Epithelial cell of proximal tubule (primary cell): ENCODE measurements at regions not wholly inside any gene's neighbourhood (a gene's known extent, or its start where the extent isn't known, plus 50 kb on each side); places are given as distances from the start of the nearest gene placed in this dataset.

Source experiments
- DNase-seq: peaks from one replicate; pipeline ENCODE4 v3.0.0-alpha.2; 2011; ENCODE audit warnings: low read depth
- H3K4me3 ChIP-seq: 2 replicates; pipeline ENCODE4 v1.5.1; 2011; ENCODE audit warnings: low read depth, mild to moderate bottlenecking, low read length
- TF ChIP-seq, protein P1 (sequence below): conservative IDR thresholded peaks from 2 replicates; pipeline ENCODE4 v1.5.1; 2012; ENCODE audit warnings: low read depth, mild to moderate bottlenecking, low read length

DNA sequence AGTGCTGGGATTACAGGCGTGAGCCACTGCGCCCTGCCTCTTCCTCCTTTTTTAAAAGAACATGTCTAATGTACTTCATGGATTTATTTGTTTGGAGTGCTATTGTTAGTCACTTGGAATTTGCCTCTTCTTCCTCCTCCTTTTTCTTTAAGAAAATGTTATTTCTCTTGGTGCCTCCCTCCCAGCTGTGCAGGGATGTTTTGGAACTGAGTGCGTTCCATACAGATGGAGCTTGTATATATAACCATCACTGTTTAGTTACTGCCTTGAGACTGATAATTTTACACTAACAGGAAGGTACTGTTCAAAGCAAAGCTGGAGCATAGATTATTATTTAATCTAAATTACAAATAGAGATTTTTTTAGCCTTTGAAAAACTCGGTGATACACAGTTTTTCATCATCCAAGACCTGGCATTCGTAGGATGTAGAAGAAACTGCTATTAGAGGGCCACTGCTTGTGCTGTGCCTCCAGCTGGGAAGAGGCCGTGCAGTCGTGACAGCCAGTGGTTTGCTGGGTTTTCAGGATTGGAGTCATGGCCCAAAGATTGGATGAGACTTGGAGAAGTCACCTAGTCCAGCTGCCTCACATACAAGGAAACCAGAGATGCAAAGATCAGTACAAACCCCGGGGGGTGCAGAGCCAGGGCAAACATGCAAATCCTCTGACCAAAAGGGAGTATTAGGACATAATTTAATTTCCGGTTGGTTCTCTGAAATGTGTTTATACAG, 123.1 kb downstream of the PLEKHG1 start:
- TF ChIP-seq, protein P1, sequence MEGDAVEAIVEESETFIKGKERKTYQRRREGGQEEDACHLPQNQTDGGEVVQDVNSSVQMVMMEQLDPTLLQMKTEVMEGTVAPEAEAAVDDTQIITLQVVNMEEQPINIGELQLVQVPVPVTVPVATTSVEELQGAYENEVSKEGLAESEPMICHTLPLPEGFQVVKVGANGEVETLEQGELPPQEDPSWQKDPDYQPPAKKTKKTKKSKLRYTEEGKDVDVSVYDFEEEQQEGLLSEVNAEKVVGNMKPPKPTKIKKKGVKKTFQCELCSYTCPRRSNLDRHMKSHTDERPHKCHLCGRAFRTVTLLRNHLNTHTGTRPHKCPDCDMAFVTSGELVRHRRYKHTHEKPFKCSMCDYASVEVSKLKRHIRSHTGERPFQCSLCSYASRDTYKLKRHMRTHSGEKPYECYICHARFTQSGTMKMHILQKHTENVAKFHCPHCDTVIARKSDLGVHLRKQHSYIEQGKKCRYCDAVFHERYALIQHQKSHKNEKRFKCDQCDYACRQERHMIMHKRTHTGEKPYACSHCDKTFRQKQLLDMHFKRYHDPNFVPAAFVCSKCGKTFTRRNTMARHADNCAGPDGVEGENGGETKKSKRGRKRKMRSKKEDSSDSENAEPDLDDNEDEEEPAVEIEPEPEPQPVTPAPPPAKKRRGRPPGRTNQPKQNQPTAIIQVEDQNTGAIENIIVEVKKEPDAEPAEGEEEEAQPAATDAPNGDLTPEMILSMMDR: no peak

GRCh38 chr6:150723345-150723658, 123.6 kb downstream of the PLEKHG1 start:
- no peak overlapping the region for H3K4me3 ChIP-seq
- TF ChIP-seq, protein P1: no peak
- no peak for DNase-seq

More for the DNA sequence above, 123.1 kb downstream of the PLEKHG1 start:
- no peak for DNase-seq
- no peak overlapping the region for H3K4me3 ChIP-seq

GRCh38 chr6:150723857-150724256, 124.2 kb downstream of the PLEKHG1 start:
- DNase-seq: no peak
- H3K4me3 ChIP-seq: no peak overlapping the region
- TF ChIP-seq, protein P1: no peak

DNA sequence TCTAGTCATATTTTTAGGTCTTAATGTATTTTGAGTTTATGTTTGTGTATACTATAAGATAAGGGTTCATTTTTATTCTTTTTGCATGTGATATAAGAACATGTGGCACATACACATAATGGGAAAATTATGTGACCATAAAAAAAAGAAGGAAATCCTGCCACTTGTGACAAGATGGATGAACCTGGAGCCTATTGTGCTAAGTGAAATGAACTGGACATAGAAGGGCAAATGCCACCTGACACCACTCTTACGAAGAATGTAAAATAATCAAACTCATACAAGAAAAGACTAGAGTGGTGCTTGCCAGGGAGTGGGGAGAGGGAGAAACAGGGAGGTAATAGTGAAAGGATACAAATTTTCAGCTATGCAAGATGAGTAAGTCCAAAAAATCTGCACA, 126.1 kb downstream of the PLEKHG1 start:
- no peak for DNase-seq
- TF ChIP-seq, protein P1: no peak
- no peak overlapping the region for H3K4me3 ChIP-seq

DNA sequence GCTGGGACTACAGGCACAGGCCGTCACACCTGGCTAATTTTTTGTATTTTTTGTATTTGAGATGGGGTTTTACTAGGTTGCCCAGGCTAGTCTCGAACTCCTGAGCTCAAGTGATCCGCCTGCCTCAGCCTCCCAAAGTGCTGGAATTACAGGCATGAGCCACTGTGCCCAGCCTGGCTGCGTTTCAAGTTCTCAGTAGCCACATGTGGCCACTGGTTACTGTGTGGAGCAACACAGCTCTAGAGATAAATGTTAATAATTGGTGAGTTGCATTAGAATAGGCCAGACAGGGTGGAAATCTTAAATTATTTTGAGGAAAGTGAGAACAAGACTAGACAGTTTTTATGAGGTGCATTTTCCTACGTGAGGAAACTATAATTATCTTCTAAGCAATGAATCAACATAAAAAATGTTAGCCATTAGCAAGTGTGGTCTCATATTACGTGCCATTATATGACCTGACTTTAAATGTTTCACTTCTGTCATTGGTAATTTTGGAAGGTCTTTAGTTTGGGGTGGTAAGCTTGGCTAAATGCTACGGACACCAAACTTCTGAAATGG, 129.6 kb downstream of the PLEKHG1 start:
- TF ChIP-seq, protein P1: no peak
- H3K4me3 ChIP-seq: no peak overlapping the region
- DNase-seq: no peak

DNA sequence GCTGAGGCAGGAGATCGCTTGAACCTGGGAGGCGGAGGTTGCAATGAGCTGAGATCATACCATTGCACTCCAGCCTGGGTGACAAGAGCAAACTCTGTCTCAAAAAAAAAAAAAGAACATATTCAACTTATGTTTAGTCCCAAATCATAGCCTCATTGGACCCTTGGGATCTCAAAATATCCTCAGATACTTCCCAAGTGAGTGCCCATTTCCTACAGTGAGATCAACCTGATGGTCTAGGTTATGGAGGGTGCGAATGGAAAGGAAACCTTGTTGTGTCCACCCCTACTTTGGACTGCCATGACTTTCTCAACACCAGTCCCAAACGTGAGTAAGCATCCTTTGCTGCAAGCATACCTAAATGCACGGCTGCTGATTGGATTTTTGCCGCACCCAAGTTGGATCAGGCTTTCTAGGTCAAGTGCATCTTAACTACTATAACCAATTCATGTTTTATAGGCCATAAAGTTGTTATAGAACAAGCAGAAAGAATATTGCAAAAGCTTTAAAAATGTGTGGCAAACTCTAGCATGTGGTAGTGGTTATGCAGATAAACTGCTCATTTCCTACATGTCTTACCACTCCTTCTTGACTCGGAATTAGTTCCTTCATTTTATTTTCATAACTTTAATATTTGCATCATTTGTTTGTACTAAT, 131.2 kb downstream of the PLEKHG1 start:
- no peak overlapping the region for H3K4me3 ChIP-seq
- no peak for DNase-seq
- TF ChIP-seq, protein P1: no peak
